Smooth muscle cell (in vitro differentiated cells): ENCODE measurements at regions not wholly inside any gene's neighbourhood (a gene's known extent, or its start where the extent isn't known, plus 50 kb on each side); places are given as distances from the start of the nearest gene placed in this dataset.

ENCODE experiments used
- DNase-seq: peaks from one replicate; lab custom pipeline; 2025; ENCODE audit not compliant: unreplicated experiment; lab: John Stamatoyannopoulos, UW
- H2AFZ ChIP-seq: fragments of 200-600 bp; sonication (generic); 2 replicates; pipeline ENCODE4 v1.6.0; 2016; ENCODE audit warnings: antibody characterized with exemption, low read depth, mild to moderate bottlenecking
- H3F3A ChIP-seq: fragments of 200-600 bp; sonication (generic); 2 replicates; pipeline ENCODE4 v1.6.0; 2017; ENCODE audit warnings: antibody characterized with exemption, low read depth
- H3K27ac ChIP-seq: fragments of 200-600 bp; sonication (generic); 2 replicates; pipeline ENCODE4 v1.5.1; 2016; ENCODE audit warnings: low read depth, mild to moderate bottlenecking
- H3K27me3 ChIP-seq: fragments of 200-600 bp; sonication (generic); 2 replicates; pipeline ENCODE4 v1.6.1; 2016; ENCODE audit warnings: low read depth, mild to moderate bottlenecking
- H3K36me3 ChIP-seq: fragments of 200-600 bp; sonication (generic); 2 replicates; pipeline ENCODE4 v1.5.1; 2016; ENCODE audit warnings: low read depth
- H3K4me1 ChIP-seq: fragments of 200-600 bp; sonication (generic); 2 replicates; pipeline ENCODE4 v1.5.1; 2016; ENCODE audit warnings: low read depth
- H3K4me2 ChIP-seq: fragments of 200-600 bp; sonication (generic); 2 replicates; pipeline ENCODE4 v1.6.0; 2016; ENCODE audit warnings: mild to moderate bottlenecking
- H3K4me3 ChIP-seq: fragments of 200-600 bp; sonication (generic); 2 replicates; pipeline ENCODE4 v1.5.1; 2016; ENCODE audit warnings: mild to moderate bottlenecking
- H3K79me2 ChIP-seq: fragments of 200-600 bp; sonication (generic); 2 replicates; pipeline ENCODE4 v1.6.0; 2016; ENCODE audit warnings: low read depth, mild to moderate bottlenecking
- H3K9ac ChIP-seq: fragments of 200-600 bp; sonication (generic); 2 replicates; pipeline ENCODE4 v1.6.0; 2016; ENCODE audit warnings: low read depth
- H3K9me3 ChIP-seq: fragments of 200-600 bp; sonication (generic); replicated peaks from 2 replicates; pipeline ENCODE4 v1.5.1; 2016; ENCODE audit warnings: low read depth
- H4K20me1 ChIP-seq: fragments of 200-600 bp; sonication (generic); 2 replicates; pipeline ENCODE4 v1.6.0; 2016; ENCODE audit warnings: low read depth
- CTCF ChIP-seq: fragments of 200-600 bp; sonication (generic); IDR thresholded peaks from 2 replicates; pipeline ENCODE4 v1.5.1; 2017; ENCODE audit warnings: borderline replicate concordance, mild to moderate bottlenecking, antibody characterized with exemption; ENCODE audit not compliant: insufficient read depth, poor library complexity, severe bottlenecking
- WGBS: methylation state at CpG from one replicate; pipeline ENCODE4 v1.1.7; 2016; ENCODE audit warnings: low lambda C conversion rate; 5-methylcytosine and 5-hydroxymethylcytosine counted together

GRCh38 chr10:44591911-44592310, 207.0 kb upstream of the CXCL12 start:
- WGBS, result 91% methylated on average over 1 of the region's 1 CpG
- DNase-seq, result no peak
- H3K79me2 ChIP-seq, result no peaks in the 10 kb centered on the region

GRCh38 chr10:44593952-44594351, 209.1 kb upstream of the CXCL12 start:
- Histone ChIP-seq H3F3A (no peaks in the 10 kb centered on the region), H4K20me1 (no peaks in the 10 kb centered on the region), H3K36me3 (no peaks in the 10 kb centered on the region), H3K9me3 (no peaks in the 10 kb centered on the region), H2AFZ (no peak overlapping the region), H3K4me1 (no peaks in the 10 kb centered on the region), H3K4me2 (no peak overlapping the region), H3K27me3 (no peaks in the 10 kb centered on the region), H3K4me3 (no peak overlapping the region), H3K9ac (no peak overlapping the region), H3K79me2 (no peaks in the 10 kb centered on the region), H3K27ac (no peak overlapping the region)
- TF ChIP-seq CTCF, result no peak
- DNase-seq, result no peak
- 86% methylated on average over 7 of the region's 7 CpGs for WGBS

More at GRCh38 chr10:44591911-44592310, 207.0 kb upstream of the CXCL12 start:
- Histone ChIP-seq H3K27ac (no peak overlapping the region), H3F3A (no peaks in the 10 kb centered on the region), H3K4me1 (no peaks in the 10 kb centered on the region), H3K36me3 (no peaks in the 10 kb centered on the region), H3K4me3 (no peak overlapping the region), H3K27me3 (no peaks in the 10 kb centered on the region), H4K20me1 (no peaks in the 10 kb centered on the region), H3K9ac (no peak overlapping the region), H3K4me2 (no peak overlapping the region), H2AFZ (no peak overlapping the region), H3K9me3 (no peaks in the 10 kb centered on the region)
- TF ChIP-seq CTCF, result no peak

- H3K79me2 ChIP-seq, result no peaks in the 10 kb centered on the region
- no peak for TF ChIP-seq CTCF
- DNase-seq, result no peak
- no peaks in the 10 kb centered on the region for H3K36me3 ChIP-seq
- H3K27ac ChIP-seq, result no peak overlapping the region
- H3K9ac ChIP-seq, result no peak overlapping the region
- H2AFZ ChIP-seq, result no peak overlapping the region
- H3K4me1 ChIP-seq, result no peaks in the 10 kb centered on the region
- H3K9me3 ChIP-seq, result no peaks in the 10 kb centered on the region
- 86% methylated on average over 1 of the region's 1 CpG for WGBS
- H4K20me1 ChIP-seq, result no peaks in the 10 kb centered on the region
- H3K27me3 ChIP-seq, result peaks cover 8% of the 10 kb centered on the region
- H3F3A ChIP-seq, result no peaks in the 10 kb centered on the region
- no peak overlapping the region for H3K4me3 ChIP-seq
- H3K4me2 ChIP-seq, result no peak overlapping the region
These were observed 222.2 kb upstream of the CXCL12 start for GRCh38 chr10:44607116-44607515.

- Histone ChIP-seq H3K79me2 (no peaks in the 10 kb centered on the region), H3K4me3 (no peak overlapping the region), H3K9me3 (no peaks in the 10 kb centered on the region), H2AFZ (no peak overlapping the region), H4K20me1 (no peaks in the 10 kb centered on the region), H3K36me3 (no peaks in the 10 kb centered on the region), H3K4me1 (no peaks in the 10 kb centered on the region), H3K27ac (no peak overlapping the region), H3F3A (no peaks in the 10 kb centered on the region), H3K4me2 (no peak overlapping the region), H3K27me3 (no peaks in the 10 kb centered on the region), H3K9ac (no peak overlapping the region)
- 62% methylated on average over 3 of the region's 3 CpGs for WGBS
- no peak for DNase-seq
- no peak for TF ChIP-seq CTCF
These were observed 234.0 kb upstream of the CXCL12 start for GRCh38 chr10:44618910-44619309.
